Effector CD4-positive, alpha-beta T cell (primary cell): ENCODE measurements at regions not wholly inside any gene's neighbourhood (a gene's known extent, or its start where the extent isn't known, plus 50 kb on each side); places are given as distances from the start of the nearest gene placed in this dataset.

ENCODE experiments used
- DNase-seq: peaks from one replicate; pipeline ENCODE4 v3.0.0-alpha.2; 2020

- no peak for DNase-seq
Measured at GRCh38 chr3:27945229-27945628, 223.1 kb upstream of the EOMES start.

- no peak for DNase-seq
Measured at GRCh38 chr3:27960133-27960532, 238.0 kb upstream of the EOMES start.

GRCh38 chr3:27963519-27963918 is 241.4 kb upstream of the EOMES start:
- DNase-seq: no peak

GRCh38 chr3:27971600-27971999 is 249.5 kb upstream of the EOMES start:
- DNase-seq: no peak

DNA sequence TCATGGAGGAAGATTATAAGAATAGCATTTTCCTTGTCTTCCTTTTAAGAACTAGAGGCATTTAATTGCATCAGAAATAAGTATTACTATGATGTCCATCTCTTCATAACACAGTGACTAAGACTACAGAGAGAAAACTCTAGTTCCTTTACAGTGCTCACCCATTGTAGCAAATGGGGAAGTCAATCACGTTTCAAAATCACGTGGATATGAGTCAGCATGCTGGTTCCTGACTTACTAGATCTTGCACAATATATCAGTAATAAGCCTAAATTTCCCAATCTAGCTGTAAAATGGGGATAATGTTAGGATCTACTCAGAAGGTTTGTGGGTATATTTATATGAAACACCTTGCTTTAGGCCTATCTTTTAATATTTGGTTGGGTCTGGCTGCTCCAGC is 254.8 kb upstream of the EOMES start:
- DNase-seq: no peak

DNA sequence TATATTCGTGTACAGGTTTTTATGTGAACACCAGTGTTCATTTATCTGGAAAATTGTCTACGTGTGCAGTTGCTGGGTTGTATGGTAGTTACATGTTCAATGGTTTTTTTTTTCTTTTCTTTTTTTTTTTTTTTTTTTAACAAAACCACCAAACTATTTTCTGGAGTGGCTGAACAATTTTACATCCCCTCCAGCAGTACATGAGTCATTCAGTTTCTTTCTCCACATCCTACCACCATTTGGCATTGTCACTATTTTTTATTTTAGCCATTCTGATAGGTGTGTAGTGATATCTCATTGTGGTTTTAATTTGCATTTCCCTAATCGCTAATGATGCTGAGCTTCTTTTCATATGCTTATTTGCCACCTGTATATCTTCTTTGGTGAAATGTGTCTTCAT is 256.3 kb upstream of the EOMES start:
- DNase-seq: no peak

- DNase-seq: no peak
Measured at GRCh38 chr3:27985369-27986035, 255.9 kb upstream of the CMC1 start.

- no peak for DNase-seq
Measured at GRCh38 chr3:27986234-27986879, 255.1 kb upstream of the CMC1 start.

- DNase-seq: no peak
Measured at GRCh38 chr3:27990324-27990723, 251.1 kb upstream of the CMC1 start.

- no peak for DNase-seq
Measured at GRCh38 chr3:27990837-27991236, 250.6 kb upstream of the CMC1 start.

DNA sequence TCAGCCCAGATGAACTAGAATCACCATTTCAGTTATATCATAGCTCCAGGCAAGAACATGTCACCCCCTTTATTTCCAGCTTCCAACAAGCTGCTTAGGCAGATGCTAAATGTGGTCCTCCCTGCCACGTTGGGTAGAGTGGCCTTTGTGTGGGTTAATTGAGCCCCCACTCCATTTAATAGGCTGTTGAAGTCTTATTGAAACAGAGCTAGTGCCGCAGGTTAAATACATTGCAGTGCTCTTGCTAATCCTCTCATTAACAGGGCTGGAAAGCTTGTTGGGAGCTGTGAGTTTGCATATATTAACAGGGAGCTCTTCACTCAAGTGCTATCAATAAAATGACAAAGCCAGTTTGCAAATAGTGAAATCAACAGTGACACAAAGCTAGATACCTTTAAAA is 248.4 kb upstream of the CMC1 start:
- no peak for DNase-seq

GRCh38 chr3:28000608-28001007 is 240.8 kb upstream of the CMC1 start:
- DNase-seq: no peak

DNA sequence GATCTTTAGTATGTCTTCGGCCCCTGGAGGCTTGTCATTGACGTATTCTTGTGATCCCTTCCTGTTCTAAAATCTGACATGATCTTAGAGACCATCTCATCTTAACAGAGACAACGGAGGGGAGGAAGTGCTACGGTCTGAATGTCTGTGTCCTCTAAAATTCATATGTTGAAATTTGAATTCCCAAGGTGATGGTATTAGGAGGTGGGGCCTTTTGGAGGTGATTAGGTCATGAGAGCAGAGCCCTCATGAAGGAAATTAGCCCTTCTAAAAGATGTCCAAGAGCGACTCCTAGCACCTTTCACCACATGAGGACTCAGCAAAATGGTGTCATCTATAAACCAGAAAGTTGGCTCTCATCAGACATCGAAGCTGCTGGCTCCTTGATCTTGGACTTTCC is 233.2 kb upstream of the CMC1 start:
- no peak for DNase-seq

GRCh38 chr3:28012830-28013229 is 228.6 kb upstream of the CMC1 start:
- no peak for DNase-seq

GRCh38 chr3:28013864-28014473 is 227.4 kb upstream of the CMC1 start:
- no peak for DNase-seq

- no peak for DNase-seq
Measured at GRCh38 chr3:28018925-28019718, 222.3 kb upstream of the CMC1 start.

DNA sequence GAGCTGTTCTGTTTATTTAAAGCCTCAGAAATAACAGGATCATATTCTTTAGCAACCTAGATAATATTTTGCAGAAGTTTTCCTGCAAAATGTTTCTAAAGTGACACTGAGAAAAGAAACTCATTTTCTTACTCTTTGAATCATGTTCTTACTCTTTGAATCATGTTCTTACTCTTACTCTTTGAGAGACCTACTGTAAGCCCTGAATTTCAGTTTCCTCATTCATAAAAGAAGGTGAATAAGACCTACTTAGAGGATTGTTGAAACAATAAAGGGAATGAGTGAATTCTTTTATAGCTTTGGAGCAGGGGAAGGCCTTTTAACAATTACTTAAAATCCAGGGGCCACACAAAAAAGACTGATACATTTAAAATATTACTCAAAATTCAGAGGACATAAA is 221.7 kb upstream of the CMC1 start:
- DNase-seq: no peak

DNA sequence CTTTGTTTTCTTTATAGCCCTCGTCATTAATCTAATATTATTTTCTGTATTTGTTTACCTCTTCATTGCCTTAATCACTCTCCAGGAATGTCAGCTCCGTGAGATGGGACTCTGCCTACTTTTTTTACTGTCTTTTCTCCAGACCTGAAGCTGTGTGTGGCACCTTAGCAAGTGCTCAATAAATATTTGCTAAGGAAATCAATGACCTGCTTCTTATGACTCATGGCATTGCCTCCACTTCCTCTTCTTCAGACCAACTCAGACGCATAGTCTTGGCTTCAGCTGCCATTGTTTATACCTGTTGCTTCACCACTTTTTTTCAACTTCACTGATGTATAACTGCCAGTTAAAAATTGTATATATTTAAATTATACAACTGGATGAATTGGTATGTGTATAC is 218.5 kb upstream of the CMC1 start:
- DNase-seq: no peak

- no peak for DNase-seq
Measured at GRCh38 chr3:28028554-28028953, 212.9 kb upstream of the CMC1 start.

- no peak for DNase-seq
Measured at GRCh38 chr3:28033059-28033784, 208.2 kb upstream of the CMC1 start.

DNA sequence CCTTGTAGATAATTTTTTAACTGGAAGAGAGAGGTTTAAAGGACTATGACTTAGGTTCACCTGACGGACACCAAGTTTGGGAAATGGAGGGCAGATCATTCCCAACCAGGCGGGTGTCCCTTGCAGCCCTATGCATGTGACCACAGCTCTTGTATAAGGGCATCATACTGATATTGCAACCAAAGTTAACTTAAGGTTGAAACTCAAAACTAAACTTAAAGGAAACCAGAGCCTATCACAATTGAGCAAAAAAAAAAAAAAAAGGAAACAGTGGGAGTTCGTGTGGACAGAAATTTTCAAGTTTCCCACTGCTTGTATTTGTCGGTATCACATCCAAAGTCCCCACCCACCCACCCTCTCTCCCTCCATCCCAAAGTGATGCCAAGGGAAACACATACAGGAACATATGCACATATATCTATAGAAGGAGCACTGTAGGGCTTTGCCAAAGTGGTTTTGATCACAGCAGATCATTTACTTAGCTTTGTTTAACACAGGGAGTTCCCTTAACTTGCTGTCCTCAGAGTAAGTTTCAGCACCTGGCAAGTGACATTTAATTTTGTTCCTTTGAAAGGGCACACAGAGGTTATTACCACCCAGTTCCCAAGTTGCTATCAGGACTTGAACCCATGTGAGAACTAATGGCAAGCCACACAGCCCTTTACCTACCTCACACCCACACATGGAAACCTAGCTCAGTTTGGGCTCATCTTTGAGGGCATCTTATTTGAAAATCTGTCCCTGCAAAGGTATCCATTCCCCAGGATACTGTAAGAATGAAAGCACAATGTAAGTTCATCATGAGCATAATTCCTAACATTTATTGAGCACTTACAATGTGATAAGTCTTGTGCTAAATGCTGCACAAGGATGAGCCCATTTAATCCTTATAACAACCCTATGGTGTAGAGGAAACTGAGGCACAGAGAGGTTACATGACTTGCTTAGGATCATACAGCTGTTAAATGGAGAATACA is 204.5 kb upstream of the CMC1 start:
- DNase-seq: no peak

GRCh38 chr3:28039234-28039633 is 202.2 kb upstream of the CMC1 start:
- DNase-seq: no peak
